Pancreas (tissue), 10 donors: ENCODE measurements at regions not wholly inside any gene's neighbourhood (a gene's known extent, or its start where the extent isn't known, plus 50 kb on each side); places are given as distances from the start of the nearest gene placed in this dataset.
A peak's percentile ranks its signal among the peaks of the same experiment; 100 is the strongest.

Experiments used
- ATAC-seq, 4 donors: fragments of 200-7000 bp; cut with Tn5 transposase; one replicate each; pipeline versions ENCODE4 v1.8.0 to v1.9.1; 2020; ENCODE audit warnings: mild to moderate bottlenecking in 4 of 4, moderate library complexity in 4 of 4
- DNase-seq, 6 donors: peaks; one replicate each; pipeline ENCODE4 v3.0.0-alpha.2; 2020
- FAIRE-seq: peaks from 2 replicates; lab custom pipeline; 2012; peaks lifted over from hg19 to GRCh38; lab: Jason Lieb, UNC
- H3K27ac ChIP-seq, 4 donors: fragments of 200-600 bp; sonication (generic); 1 replicate in 3 of 4; 2 replicates in 1 of 4; pipeline versions ENCODE4 v1.5.0 to v1.8.0; 2020
- H3K27me3 ChIP-seq, 4 donors: fragments of 200-600 bp; one replicate each; pipeline ENCODE4 v1.8.0; 2021
- H3K36me3 ChIP-seq, 3 donors: fragments of 200-600 bp; sonication (generic) in 1 of 3; one replicate each; pipeline versions ENCODE4 v1.5.0 to v1.8.0; 2020 to 2021
- H3K4me1 ChIP-seq, 3 donors: fragments of 200-600 bp; one replicate each; pipeline ENCODE4 v1.8.0; 2021
- H3K4me3 ChIP-seq, 4 donors: fragments of 200-600 bp; sonication (generic) in 2 of 4; one replicate each; pipeline versions ENCODE4 v1.5.0 to v1.8.0; 2020 to 2021
- H3K9me3 ChIP-seq, 4 donors: fragments of 200-600 bp; one replicate each; pipeline ENCODE4 v1.8.0; 2021
- CTCF ChIP-seq, 4 donors: fragments of 200-600 bp; sonication (generic) in 3 of 4; IDR thresholded peaks; one replicate each; pipeline versions ENCODE4 v1.5.0 to v1.8.0; 2021; ENCODE audit warnings: antibody characterized with exemption in 4 of 4
- WGBS, 2 donors: extraction: QIAGEN DNeasy Blood & Tissue Kit; methylation state at CpG; one replicate each; pipeline ENCODE4 v1.1.7; 2013; 5-methylcytosine and 5-hydroxymethylcytosine counted together
- intact Hi-C, 3 donors: fragments of 100-400 bp; cut with DNase I; formaldehyde crosslinking; loops; one replicate each; pipeline versions ENCODE4 v1.11.1 to v1.14.2; 2022
- donor health status: healthy with polysubstance abuse.
- donor health status: DM: no; HTN: no; CAD: no; lungs with moderate emphysema.
- donor health status: DM: no; HTN: no; CAD: no.
- donor health status: control.
- donor health status: control.
- donor health status: Bipolar disorder and iron deficiency.
- donor health status: DM: yes; HTN: yes; CAD: no.
- donor health status: DM: no; HTN: no; CAD: no.
- donor health status: DM: no; HTN: no; CAD: no.
- donor health status: DM: yes; HTN: yes; CAD: no.

DNA sequence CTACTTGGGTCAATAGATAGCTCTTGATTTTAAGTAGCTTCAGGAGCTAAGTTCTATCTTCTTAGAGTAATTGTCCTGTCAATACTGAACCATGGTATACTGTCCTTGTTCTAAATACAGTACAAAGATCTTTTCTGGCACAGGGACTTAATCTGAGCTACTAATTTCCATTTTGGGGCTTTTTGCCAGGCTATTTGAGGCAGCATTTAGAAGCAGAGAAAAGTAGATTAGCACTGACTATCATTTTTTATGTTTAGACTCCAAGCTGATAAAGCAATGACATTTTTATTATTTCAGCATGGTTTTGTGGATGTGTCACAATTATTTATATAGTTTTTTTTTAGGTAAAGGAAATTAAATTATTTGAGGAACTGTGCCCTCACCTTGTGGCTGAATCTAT, 163.2 kb downstream of the FAT3 start:
- Histone ChIP-seq H3K4me1 (no peaks in the 10 kb centered on the region), H3K4me3 (no peak overlapping the region), H3K27ac (no peak overlapping the region), H3K36me3 (no peaks in the 10 kb centered on the region), H3K9me3 (no peaks in the 10 kb centered on the region), H3K27me3 (no peaks in the 10 kb centered on the region)
- FAIRE-seq: no peak
- peak in 1 of 4 donors; percentile 64 for ATAC-seq
- TF ChIP-seq CTCF (IDR thresholded peaks at IDR 0.05): no peak
- intact Hi-C loops: no loop called here
- no peak for DNase-seq

- Histone ChIP-seq H3K27ac (no peak overlapping the region), H3K4me1 (no peaks in the 10 kb centered on the region), H3K27me3 (no peaks in the 10 kb centered on the region), H3K4me3 (no peak overlapping the region), H3K9me3 (no peaks in the 10 kb centered on the region), H3K36me3 (no peaks in the 10 kb centered on the region)
- no peak for FAIRE-seq
- no peak for ATAC-seq
- DNase-seq: no peak
- peak in 1 of 4 donors; percentile 13 for TF ChIP-seq CTCF (IDR thresholded peaks at IDR 0.05)
- intact Hi-C loops: no loop called here
- 84 to 95% methylated on average over 1 of the region's 1 CpG for WGBS, 2 donors
Measured at GRCh38 chr11:92388380-92388779, 163.8 kb downstream of the FAT3 start.

DNA sequence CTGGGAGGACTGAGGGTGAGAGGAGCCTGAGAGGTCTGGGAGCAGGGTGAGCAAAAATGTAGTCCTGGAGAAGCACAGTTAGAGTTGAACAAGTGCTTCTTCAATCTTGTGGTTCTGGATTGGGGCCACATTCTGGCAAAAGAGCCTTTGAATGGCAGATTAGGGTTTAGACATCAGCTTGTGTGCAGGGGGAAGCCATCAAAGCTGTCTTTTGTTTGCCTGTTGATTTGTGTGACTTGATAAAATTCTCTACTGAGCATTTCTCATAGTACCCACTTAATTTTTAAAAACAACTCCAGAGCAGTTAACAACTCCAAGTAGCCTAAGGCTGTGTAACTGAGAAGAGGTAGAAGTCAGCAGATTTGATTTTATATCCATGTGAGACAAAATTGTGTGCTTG, 166.2 kb downstream of the FAT3 start:
- no peak for TF ChIP-seq CTCF (IDR thresholded peaks at IDR 0.05)
- Histone ChIP-seq H3K4me3 (no peak overlapping the region), H3K27ac (no peak overlapping the region), H3K4me1 (no peaks in the 10 kb centered on the region), H3K27me3 (no peaks in the 10 kb centered on the region), H3K36me3 (no peaks in the 10 kb centered on the region), H3K9me3 (no peaks in the 10 kb centered on the region)
- FAIRE-seq (no peak), ATAC-seq (no peak), DNase-seq (no peak)
- intact Hi-C loops: no loop called here

GRCh38 chr11:92391364-92391763, 166.7 kb downstream of the FAT3 start:
- Histone ChIP-seq H3K36me3 (no peaks in the 10 kb centered on the region), H3K4me3 (no peak overlapping the region), H3K27me3 (no peaks in the 10 kb centered on the region), H3K9me3 (no peaks in the 10 kb centered on the region), H3K27ac (no peak overlapping the region), H3K4me1 (no peaks in the 10 kb centered on the region)
- DNase-seq (no peak), FAIRE-seq (no peak), ATAC-seq (no peak)
- TF ChIP-seq CTCF (IDR thresholded peaks at IDR 0.05): no peak
- intact Hi-C loops: no loop called here

- Histone ChIP-seq H3K27me3 (no peaks in the 10 kb centered on the region), H3K4me1 (no peaks in the 10 kb centered on the region), H3K4me3 (no peak overlapping the region), H3K9me3 (no peaks in the 10 kb centered on the region), H3K36me3 (no peaks in the 10 kb centered on the region), H3K27ac (no peak overlapping the region)
- FAIRE-seq: no peak
- DNase-seq: no peak
- TF ChIP-seq CTCF (IDR thresholded peaks at IDR 0.05): no peak
- WGBS, 2 donors: 64 to 69% methylated on average over 6 of the region's 6 CpGs
- ATAC-seq: no peak
- intact Hi-C loops: no loop called here
Measured at GRCh38 chr11:92391808-92392207, 167.2 kb downstream of the FAT3 start.
